SK-N-SH (cell line): ENCODE measurements at regions not wholly inside any gene's neighbourhood (a gene's known extent, or its start where the extent isn't known, plus 50 kb on each side); places are given as distances from the start of the nearest gene placed in this dataset.

Experiments
- CTCF ChIA-PET: fragments of 300-600, 350-600 bp; formaldehyde crosslinking; extraction: SDS; loops from one replicate; lab custom pipeline; 2021; lab: Yijun Ruan, JAX
- POLR2A ChIA-PET: fragments of 350-600 bp; sonication (Branson Sonifier 250); formaldehyde crosslinking; extraction: SDS; loops from one replicate; lab custom pipeline; 2020; ENCODE audit warnings: antibody characterized with exemption, inconsistent platforms; lab: Yijun Ruan, JAX
- DNase-seq: peaks from one replicate; pipeline ENCODE4 v3.0.0; 2012
- H2AFZ ChIP-seq: fragments of 200-600 bp; sonication (generic); 2 replicates; pipeline ENCODE4 v1.8.1; 2016; ENCODE audit warnings: antibody characterized with exemption, mild to moderate bottlenecking, low read depth
- H3F3A ChIP-seq: fragments of 200-600 bp; sonication (generic); replicated peaks from 2 replicates; pipeline ENCODE3; 2016; ENCODE audit warnings: antibody characterized with exemption, mild to moderate bottlenecking; ENCODE audit not compliant: insufficient read depth
- H3K27ac ChIP-seq, 2 experiments: fragments of 200-500 bp in 1 of 2; fragments of 200-600 bp in 1 of 2; sonication (Bioruptor generic) in 1 of 2; sonication (generic), shearing (Covaris generic) in 1 of 2; 2 replicates each; pipeline versions ENCODE4 v1.5.1 to v1.6.1; 2014 to 2016; ENCODE audit warnings: low read depth in 2 of 2, inconsistent platforms in 1 of 2, low read length in 1 of 2, mild to moderate bottlenecking in 1 of 2, mixed read lengths in 1 of 2
- H3K27me3 ChIP-seq: fragments of 200-600 bp; sonication (generic), shearing (Covaris generic); 2 replicates; pipeline ENCODE4 v1.6.1; 2016; ENCODE audit warnings: mixed run types; ENCODE audit not compliant: insufficient read depth
- H3K36me3 ChIP-seq, 2 experiments: fragments of 200-500 bp in 1 of 2; fragments of 200-600 bp in 1 of 2; sonication (Bioruptor generic) in 1 of 2; sonication (generic) in 1 of 2; replicated peaks in 1 of 2; 2 replicates each; pipeline versions ENCODE3 to v1.5.1; 2014 to 2016; ENCODE audit warnings: low read length in 1 of 2, mild to moderate bottlenecking in 1 of 2; ENCODE audit not compliant: insufficient read depth in 2 of 2, control insufficient read depth in 1 of 2
- H3K4me1 ChIP-seq, 2 experiments: fragments of 200-500 bp in 1 of 2; fragments of 200-600 bp in 1 of 2; sonication (Bioruptor generic) in 1 of 2; sonication (generic), shearing (Covaris generic) in 1 of 2; 2 replicates each; pipeline versions ENCODE4 v1.5.1 to v1.6.1; 2014 to 2016; ENCODE audit warnings: low read depth in 1 of 2, low read length in 1 of 2, mixed run types in 1 of 2; ENCODE audit not compliant: insufficient read depth in 2 of 2, control insufficient read depth in 1 of 2
- H3K4me2 ChIP-seq: fragments of 200-600 bp; sonication (generic), shearing (Covaris generic); 2 replicates; pipeline ENCODE4 v1.6.1; 2017; ENCODE audit warnings: mixed run types
- H3K4me3 ChIP-seq, 2 experiments: fragments of 200-500 bp in 1 of 2; fragments of 200-600 bp in 1 of 2; sonication (Bioruptor generic) in 1 of 2; sonication (generic), shearing (Covaris generic) in 1 of 2; 2 replicates each; pipeline versions ENCODE4 v1.5.1 to v1.8.1; 2014 to 2016; ENCODE audit warnings: low read depth in 2 of 2, inconsistent platforms in 1 of 2, low read length in 1 of 2, mild to moderate bottlenecking in 1 of 2, mixed read lengths in 1 of 2, moderate library complexity in 1 of 2
- H3K79me2 ChIP-seq: fragments of 200-600 bp; sonication (generic); 2 replicates; pipeline ENCODE4 v1.8.1; 2017; ENCODE audit warnings: mild to moderate bottlenecking; ENCODE audit not compliant: insufficient read depth
- H3K9ac ChIP-seq: fragments of 200-600 bp; sonication (generic); 2 replicates; pipeline ENCODE4 v1.6.1; 2017; ENCODE audit warnings: mixed run types
- H3K9me2 ChIP-seq: fragments of 200-600 bp; sonication (generic); 2 replicates; pipeline ENCODE4 v1.6.1; 2017; ENCODE audit warnings: mixed run types
- H3K9me3 ChIP-seq: fragments of 200-600 bp; sonication (generic); 2 replicates; pipeline ENCODE4 v1.6.1; 2017; ENCODE audit warnings: mixed run types, mild to moderate bottlenecking, moderate library complexity
- H4K20me1 ChIP-seq: fragments of 200-600 bp; sonication (generic); 2 replicates; pipeline ENCODE4 v1.6.1; 2017; ENCODE audit warnings: mild to moderate bottlenecking, mixed run types; ENCODE audit not compliant: insufficient read depth
- CTCF ChIP-seq: fragments of 200-600 bp; sonication (generic); IDR thresholded peaks from 2 replicates; pipeline ENCODE4 v1.6.1; 2017; ENCODE audit warnings: antibody characterized with exemption, mild to moderate bottlenecking, moderate library complexity
- ELF1 ChIP-seq: IDR thresholded peaks from 2 replicates; pipeline ENCODE4 v1.4.0; 2012
- EP300 ChIP-seq, 2 experiments: IDR thresholded peaks; 2 replicates each; pipeline versions ENCODE4 v1.4.0 to v1.6.1; 2012; ENCODE audit warnings: borderline replicate concordance in 1 of 2, low read depth in 1 of 2, low read length in 1 of 2
- EZH2phosphoT487 ChIP-seq: fragments of 200-600 bp; sonication (generic); IDR thresholded peaks from 2 replicates; pipeline ENCODE4 v1.6.1; 2017; ENCODE audit warnings: low read depth, mixed run types, mild to moderate bottlenecking, antibody characterized with exemption, moderate library complexity, borderline replicate concordance
- FOSL2 ChIP-seq: IDR thresholded peaks from 2 replicates; pipeline ENCODE4 v1.4.0; 2012; ENCODE audit warnings: low read depth, mild to moderate bottlenecking, moderate library complexity, borderline replicate concordance
- FOXJ3 ChIP-seq: sonication (generic); formaldehyde crosslinking; IDR thresholded peaks from 2 replicates; pipeline ENCODE4 v1.5.1; 2020; ENCODE audit warnings: mild to moderate bottlenecking, missing genetic modification reagents
- GATA2 ChIP-seq: sonication (generic); formaldehyde crosslinking; IDR thresholded peaks from 2 replicates; pipeline ENCODE4 v1.5.0; 2020; ENCODE audit warnings: mild to moderate bottlenecking, missing genetic modification reagents
- IRF3 ChIP-seq: fragments of 150-350 bp; IDR thresholded peaks from 2 replicates; pipeline ENCODE4 v1.6.1; 2016; ENCODE audit warnings: mild to moderate bottlenecking, low read depth, low read length
- MEF2A ChIP-seq: IDR thresholded peaks from 2 replicates; pipeline ENCODE4 v1.4.0; 2012; ENCODE audit warnings: low read depth, borderline replicate concordance
- MXI1 ChIP-seq: IDR thresholded peaks from 2 replicates; pipeline ENCODE4 v1.6.1; 2012; ENCODE audit warnings: mild to moderate bottlenecking, low read depth, low read length, improper control_type of control experiment
- NRF1 ChIP-seq: IDR thresholded peaks from 2 replicates; pipeline ENCODE4 v1.6.1; 2012; ENCODE audit warnings: low read depth, mild to moderate bottlenecking, low read length
- PBX3 ChIP-seq: IDR thresholded peaks from 2 replicates; pipeline ENCODE4; 2012
- POLR2AphosphoS5 ChIP-seq: IDR thresholded peaks from 2 replicates; pipeline ENCODE4 v1.6.1; 2012; ENCODE audit warnings: low read depth, low read length
- RFX5 ChIP-seq: IDR thresholded peaks from 2 replicates; pipeline ENCODE4 v1.6.1; 2012; ENCODE audit warnings: mild to moderate bottlenecking, improper control_type of control experiment, low read length
- RXRA ChIP-seq: IDR thresholded peaks from 2 replicates; pipeline ENCODE4 v1.4.0; 2012; ENCODE audit warnings: low read depth, mild to moderate bottlenecking, borderline replicate concordance
- SMC3 ChIP-seq: IDR thresholded peaks from 2 replicates; pipeline ENCODE4 v1.6.1; 2012; ENCODE audit warnings: low read depth, low read length, improper control_type of control experiment
- TAF1 ChIP-seq: IDR thresholded peaks from 2 replicates; pipeline ENCODE4 v1.6.1; 2012; ENCODE audit warnings: low read depth, mild to moderate bottlenecking, low read length, moderate library complexity, borderline replicate concordance
- TEAD4 ChIP-seq: IDR thresholded peaks from 2 replicates; pipeline ENCODE4 v1.4.0; 2012; ENCODE audit warnings: mild to moderate bottlenecking, borderline replicate concordance; ENCODE audit not compliant: insufficient read depth
- USF2 ChIP-seq: fragments of 150-350 bp; IDR thresholded peaks from 2 replicates; pipeline ENCODE4 v1.6.1; 2017; ENCODE audit warnings: antibody characterized with exemption, low read length, low read depth, borderline replicate concordance
- YY1 ChIP-seq: IDR thresholded peaks from 2 replicates; pipeline ENCODE4 v1.4.0; 2012; ENCODE audit warnings: low read depth, mild to moderate bottlenecking
- WGBS: methylation state at CpG from one replicate; pipeline ENCODE4 v1.1.6; 2017; ENCODE audit warnings: low lambda C conversion rate; 5-methylcytosine and 5-hydroxymethylcytosine counted together

- TF ChIP-seq CTCF (no peak), TEAD4 (no peak), MXI1 (no peak), EP300 (IDR thresholded peaks at IDR 0.05; ENCODE audit: borderline replicate concordance in 1 of 2, low read depth in 1 of 2, low read length in 1 of 2) (no peak), SMC3 (no peak), RXRA (no peak), POLR2AphosphoS5 (no peak), RFX5 (no peak), IRF3 (no peak), TAF1 (no peak), ELF1 (no peak), FOSL2 (no peak), MEF2A (no peak), GATA2 (CRISPR knock-in tag) (no peak)
- WGBS = 19% methylated on average over 4 of the region's 4 CpGs
- Histone ChIP-seq H3K36me3 (no peaks in the 10 kb centered on the region), H3K27me3 (no peaks in the 10 kb centered on the region), H3K9me3 (0 out of 2 replicates have a peak, but pooled peaks cover 13% of the 10 kb centered on the region), H3K9ac (no peak overlapping the region), H4K20me1 (no peaks in the 10 kb centered on the region), H3F3A (no peaks in the 10 kb centered on the region), H3K9me2 (no peaks in the 10 kb centered on the region), H3K4me2 (no peak overlapping the region), H3K27ac (no peak overlapping the region), H3K79me2 (no peaks in the 10 kb centered on the region), H2AFZ (no peak overlapping the region), H3K4me3 (no peak overlapping the region), H3K4me1 (no peaks in the 10 kb centered on the region)
- ChIA-PET CTCF (no interaction called here), POLR2A (no interaction called here)
- DNase-seq = no peak
Observed at GRCh38 chr10:10208196-10208595, 809.5 kb upstream of the CELF2 start.

- ChIA-PET POLR2A (no interaction called here), CTCF (no interaction called here)
- no peaks in the 10 kb centered on the region for H3K36me3 ChIP-seq
- no peaks in the 10 kb centered on the region for H4K20me1 ChIP-seq
- no peak overlapping the region for H3K9ac ChIP-seq
- H3K27ac ChIP-seq = no peak overlapping the region
- no peak for DNase-seq
- H3K79me2 ChIP-seq = no peaks in the 10 kb centered on the region
- 12% methylated on average over 3 of the region's 3 CpGs for WGBS
- H3K4me1 ChIP-seq = no peaks in the 10 kb centered on the region
- 0 out of 2 replicates have a peak, but pooled peaks cover 6% of the 10 kb centered on the region for H3K9me3 ChIP-seq
- no peak overlapping the region for H3K4me2 ChIP-seq
- no peaks in the 10 kb centered on the region for H3K27me3 ChIP-seq
- no peak overlapping the region for H3K4me3 ChIP-seq
- H3F3A ChIP-seq = no peaks in the 10 kb centered on the region
- H3K9me2 ChIP-seq = no peaks in the 10 kb centered on the region
- H2AFZ ChIP-seq = no peak overlapping the region
- no peak for TF ChIP-seq USF2
- TF ChIP-seq CTCF = no peak
- no peak for TF ChIP-seq NRF1
- no peak for TF ChIP-seq EZH2phosphoT487
- TF ChIP-seq RXRA = no peak
- no peak for TF ChIP-seq MXI1
- no peak for TF ChIP-seq TAF1
- no peak for TF ChIP-seq PBX3
- no peak for TF ChIP-seq FOSL2
- no peak for TF ChIP-seq FOXJ3 (CRISPR knock-in tag)
- TF ChIP-seq POLR2AphosphoS5 = no peak
- TF ChIP-seq MEF2A = no peak
- no peak for TF ChIP-seq SMC3
- no peak for TF ChIP-seq GATA2 (CRISPR knock-in tag)
- no peak for TF ChIP-seq YY1
Observed at GRCh38 chr10:10209167-10209566, 808.5 kb upstream of the CELF2 start.
